ENCODE measurements at regions not wholly inside any gene's neighbourhood (a gene's known extent, or its start where the extent isn't known, plus 50 kb on each side); places are given as distances from the start of the nearest gene placed in this dataset.

GRCh38 chr2:160918258-160918657, 242.0 kb upstream of the TANK start:
- no peak for DNase-seq (ENCODE audit: low spot score)

- no peak for DNase-seq (ENCODE audit: low spot score)
These were observed 241.2 kb upstream of the TANK start for GRCh38 chr2:160918906-160919503.

GRCh38 chr2:160920061-160920460, 240.2 kb upstream of the TANK start:
- no peak for DNase-seq (ENCODE audit: low spot score)

- DNase-seq (ENCODE audit: low spot score): no peak
These were observed 239.4 kb upstream of the TANK start for GRCh38 chr2:160920791-160921303.

- no peak for DNase-seq (ENCODE audit: low spot score)
These were observed 238.8 kb upstream of the TANK start for GRCh38 chr2:160921386-160921964.

- DNase-seq (ENCODE audit: low spot score): no peak
These were observed 235.3 kb upstream of the TANK start for GRCh38 chr2:160924936-160925353.

- no peak for DNase-seq (ENCODE audit: low spot score)
These were observed 234.3 kb upstream of the TANK start for GRCh38 chr2:160925956-160926355.

- DNase-seq (ENCODE audit: low spot score): no peak
These were observed 232.9 kb upstream of the TANK start for GRCh38 chr2:160927324-160927723.

GRCh38 chr2:160928854-160929301, 231.3 kb upstream of the TANK start:
- DNase-seq (ENCODE audit: low spot score): no peak

GRCh38 chr2:160931531-160931930, 228.7 kb upstream of the TANK start:
- DNase-seq (ENCODE audit: low spot score): no peak

GRCh38 chr2:160932960-160933359, 227.3 kb upstream of the TANK start:
- DNase-seq (ENCODE audit: low spot score): no peak

GRCh38 chr2:160934263-160934662, 226.0 kb upstream of the TANK start:
- no peak for DNase-seq (ENCODE audit: low spot score)

GRCh38 chr2:160934991-160935390, 225.2 kb upstream of the TANK start:
- DNase-seq (ENCODE audit: low spot score): no peak

GRCh38 chr2:160936044-160936806, 224.0 kb upstream of the TANK start:
- DNase-seq (ENCODE audit: low spot score): no peak

- DNase-seq (ENCODE audit: low spot score): no peak
These were observed 220.0 kb upstream of the TANK start for GRCh38 chr2:160940271-160940670.

GRCh38 chr2:160940699-160941098, 219.5 kb upstream of the TANK start:
- DNase-seq (ENCODE audit: low spot score): no peak

- no peak for DNase-seq (ENCODE audit: low spot score)
These were observed 218.9 kb upstream of the TANK start for GRCh38 chr2:160941290-160941846.

GRCh38 chr2:160942476-160943142, 217.6 kb upstream of the TANK start:
- no peak for DNase-seq (ENCODE audit: low spot score)

GRCh38 chr2:160943414-160943813, 216.8 kb upstream of the TANK start:
- no peak for DNase-seq (ENCODE audit: low spot score)

- no peak for DNase-seq (ENCODE audit: low spot score)
These were observed 207.6 kb upstream of the TANK start for GRCh38 chr2:160952464-160953254.

- DNase-seq (ENCODE audit: low spot score): no peak
These were observed 204.7 kb upstream of the TANK start for GRCh38 chr2:160955578-160955977.

Data from hematopoietic multipotent progenitor cell treated with erythropoietin and hydrocortisone succinate and interleukin-3 and kit ligand, for 15 days (in vitro differentiated cells).